ENCODE measurements at regions not wholly inside any gene's neighbourhood (a gene's known extent, or its start where the extent isn't known, plus 50 kb on each side); places are given as distances from the start of the nearest gene placed in this dataset.

DNA sequence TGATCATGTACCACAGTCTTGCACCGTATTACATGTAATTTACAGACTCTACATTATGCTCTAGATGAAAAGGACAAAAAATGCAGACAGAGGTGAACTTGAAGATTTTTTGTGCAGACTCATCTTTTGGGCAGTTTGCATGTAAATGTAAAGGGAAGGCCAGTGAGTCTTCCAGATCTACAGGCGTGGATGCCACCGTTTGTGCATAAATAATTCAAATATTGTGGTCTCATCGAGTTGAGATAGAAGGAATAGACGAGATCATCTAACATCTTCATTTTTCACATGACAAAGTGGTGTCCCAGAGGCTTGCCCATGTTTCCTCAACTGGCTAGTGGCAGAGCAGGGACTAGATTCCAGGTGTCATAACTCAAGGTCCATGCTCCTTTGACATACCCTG is 125.2 kb downstream of the ALX1 start:
- TF ChIP-seq, protein P1, sequence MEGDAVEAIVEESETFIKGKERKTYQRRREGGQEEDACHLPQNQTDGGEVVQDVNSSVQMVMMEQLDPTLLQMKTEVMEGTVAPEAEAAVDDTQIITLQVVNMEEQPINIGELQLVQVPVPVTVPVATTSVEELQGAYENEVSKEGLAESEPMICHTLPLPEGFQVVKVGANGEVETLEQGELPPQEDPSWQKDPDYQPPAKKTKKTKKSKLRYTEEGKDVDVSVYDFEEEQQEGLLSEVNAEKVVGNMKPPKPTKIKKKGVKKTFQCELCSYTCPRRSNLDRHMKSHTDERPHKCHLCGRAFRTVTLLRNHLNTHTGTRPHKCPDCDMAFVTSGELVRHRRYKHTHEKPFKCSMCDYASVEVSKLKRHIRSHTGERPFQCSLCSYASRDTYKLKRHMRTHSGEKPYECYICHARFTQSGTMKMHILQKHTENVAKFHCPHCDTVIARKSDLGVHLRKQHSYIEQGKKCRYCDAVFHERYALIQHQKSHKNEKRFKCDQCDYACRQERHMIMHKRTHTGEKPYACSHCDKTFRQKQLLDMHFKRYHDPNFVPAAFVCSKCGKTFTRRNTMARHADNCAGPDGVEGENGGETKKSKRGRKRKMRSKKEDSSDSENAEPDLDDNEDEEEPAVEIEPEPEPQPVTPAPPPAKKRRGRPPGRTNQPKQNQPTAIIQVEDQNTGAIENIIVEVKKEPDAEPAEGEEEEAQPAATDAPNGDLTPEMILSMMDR (IDR thresholded peaks at IDR 0.05), result no peak
- TF ChIP-seq POLR2A (IDR thresholded peaks at IDR 0.05) (no peak), POLR2AphosphoS5 (IDR thresholded peaks at IDR 0.05) (no peak)

Data from suprapubic skin (tissue), 4 donors.